H1 (cell line): ENCODE measurements at regions not wholly inside any gene's neighbourhood (a gene's known extent, or its start where the extent isn't known, plus 50 kb on each side); places are given as distances from the start of the nearest gene placed in this dataset.

ENCODE experiments used
- ATF2 ChIP-seq: IDR thresholded peaks from 2 replicates; pipeline ENCODE4 v1.6.1; 2012; ENCODE audit warnings: low read length, inconsistent platforms
- CTCF ChIP-seq, 3 experiments: IDR thresholded peaks; 1 replicate in 2 of 3; 2 replicates in 1 of 3; pipeline versions ENCODE4 v1.5.1 to v1.6.1; 2011; ENCODE audit warnings: low read length in 3 of 3, mild to moderate bottlenecking in 3 of 3, inconsistent platforms in 2 of 3, low read depth in 1 of 3, moderate library complexity in 1 of 3; ENCODE audit not compliant: insufficient read depth in 1 of 3; ENCODE audit errors: control extremely low read depth in 1 of 3
- HDAC2 ChIP-seq, 2 experiments: fragments of 300-600 bp in 1 of 2; sonication (generic) in 1 of 2; IDR thresholded peaks; 2 replicates each; pipeline ENCODE4 v1.6.1; 2011 to 2012; ENCODE audit warnings: low read depth in 2 of 2, low read length in 2 of 2, mild to moderate bottlenecking in 2 of 2, moderate library complexity in 2 of 2, borderline replicate concordance in 1 of 2, inconsistent platforms in 1 of 2
- JUND ChIP-seq: IDR thresholded peaks from 2 replicates; pipeline ENCODE4 v1.6.1; 2011; ENCODE audit warnings: mild to moderate bottlenecking, improper control_type of control experiment, low read length

GRCh38 chr10:64275001-64275400 is 753.8 kb downstream of the REEP3 start:
- TF ChIP-seq CTCF (IDR thresholded peaks at IDR 0.05; ENCODE audit: control extremely low read depth in 1 of 3, insufficient read depth in 1 of 3, low read depth in 1 of 3, low read length in 3 of 3) (no peak), ATF2 (no peak), HDAC2 (IDR thresholded peaks at IDR 0.05; ENCODE audit: borderline replicate concordance in 1 of 2, low read depth in 2 of 2, low read length in 2 of 2) (no peak), JUND (no peak)
